HFF-Myc (cell line): ENCODE measurements at regions not wholly inside any gene's neighbourhood (a gene's known extent, or its start where the extent isn't known, plus 50 kb on each side); places are given as distances from the start of the nearest gene placed in this dataset.

ENCODE experiments used
- DNase-seq: peaks from one replicate; pipeline ENCODE4 v3.0.0-alpha.2; 2011; ENCODE audit warnings: low read depth; ENCODE audit errors: extremely low read depth
- H3K4me3 ChIP-seq: replicated peaks from 2 replicates; pipeline ENCODE4 v1.5.1; 2011; ENCODE audit warnings: low read depth, mild to moderate bottlenecking, control low read depth, low read length
- CTCF ChIP-seq: IDR thresholded peaks from 2 replicates; pipeline ENCODE4 v1.5.1; 2012; ENCODE audit warnings: mild to moderate bottlenecking, low read depth, low read length, control low read depth; ENCODE audit errors: missing control alignments

- no peak for TF ChIP-seq CTCF
- DNase-seq: no peak
These were observed 378.0 kb downstream of the GRB14 start for GRCh38 chr2:164243315-164243714.

GRCh38 chr2:164242409-164242808 is 378.9 kb downstream of the GRB14 start:
- no peak for DNase-seq
- no peak overlapping the region for H3K4me3 ChIP-seq
- TF ChIP-seq CTCF: no peak

More at GRCh38 chr2:164243315-164243714, 378.0 kb downstream of the GRB14 start:
- no peak overlapping the region for H3K4me3 ChIP-seq

- TF ChIP-seq CTCF: no peak
- no peak for DNase-seq
- H3K4me3 ChIP-seq: no peak overlapping the region
These were observed 387.2 kb downstream of the GRB14 start for GRCh38 chr2:164234074-164234473.

- no peak for DNase-seq
- no peak overlapping the region for H3K4me3 ChIP-seq
- TF ChIP-seq CTCF: no peak
These were observed 397.3 kb downstream of the GRB14 start for GRCh38 chr2:164224007-164224406.

- no peak for TF ChIP-seq CTCF
- DNase-seq: no peak
These were observed 399.8 kb downstream of the GRB14 start for GRCh38 chr2:164221473-164221872.

GRCh38 chr2:164220265-164220664 is 401.0 kb downstream of the GRB14 start:
- no peak for TF ChIP-seq CTCF
- no peak for DNase-seq
- no peak overlapping the region for H3K4me3 ChIP-seq

More at GRCh38 chr2:164221473-164221872, 399.8 kb downstream of the GRB14 start:
- no peak overlapping the region for H3K4me3 ChIP-seq

- TF ChIP-seq CTCF: no peak
- DNase-seq: no peak
- no peak overlapping the region for H3K4me3 ChIP-seq
These were observed 407.4 kb downstream of the GRB14 start for GRCh38 chr2:164213916-164214315.
